ENCODE measurements at regions not wholly inside any gene's neighbourhood (a gene's known extent, or its start where the extent isn't known, plus 50 kb on each side); places are given as distances from the start of the nearest gene placed in this dataset.

DNA sequence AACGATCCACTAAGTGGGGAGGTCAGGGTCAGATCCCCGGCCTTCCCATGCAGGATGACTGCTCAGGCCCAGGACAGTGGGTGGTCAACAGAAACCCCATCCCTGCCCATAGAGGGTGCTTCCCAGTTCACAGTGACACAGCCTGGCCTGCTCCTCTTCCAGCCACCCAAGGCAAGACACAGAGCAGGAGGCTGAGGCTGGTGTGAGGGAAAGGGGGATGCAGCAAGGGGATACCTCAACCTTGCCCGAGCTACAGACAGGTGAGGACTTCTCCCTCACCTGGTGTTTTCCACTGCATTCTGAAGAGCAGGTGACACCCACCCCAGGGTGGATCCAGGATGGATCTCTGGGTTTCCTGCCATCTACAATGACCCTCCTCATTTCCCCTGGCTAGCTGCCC is 106.7 kb downstream of the KIF26A start:
- H3K4me1 ChIP-seq (ENCODE audit: control insufficient read depth in 2 of 2, insufficient read depth in 2 of 2, low read length in 2 of 2): peaks cover 0 to 4% of the 10 kb centered on the region in 2 donors
- DNase-seq (no peak), ATAC-seq (ENCODE audit: low read depth) (no peak)
- peaks cover 4% of the 10 kb centered on the region for H3K27me3 Mint-ChIP-seq
- ChIA-PET CTCF (no interaction called here), POLR2A (no interaction called here)
- H3K27ac Mint-ChIP-seq: no peak overlapping the region
- H3K36me3 ChIP-seq (replicated peaks in 1 of 2; ENCODE audit: control extremely low read depth in 1 of 2, control insufficient read depth in 1 of 2, extremely low read depth in 1 of 2, insufficient read depth in 2 of 2, low read length in 1 of 2): no peaks in the 10 kb centered on the region
- H4K20me1 ChIP-seq (ENCODE audit: control insufficient read depth, insufficient read depth, low read length, poor library complexity, severe bottlenecking): no peaks in the 10 kb centered on the region
- H3K79me2 ChIP-seq (ENCODE audit: control insufficient read depth, insufficient read depth, low read length): no peaks in the 10 kb centered on the region
- peaks cover 5% of the 10 kb centered on the region for H3K4me1 Mint-ChIP-seq
- H3K4me2 ChIP-seq (replicated peaks; ENCODE audit: low read depth, low read length, poor library complexity, severe bottlenecking): no peak overlapping the region
- intact Hi-C loops (cut with micrococcal nuclease): no loop called here
- 58% methylated on average over 3 of the region's 3 CpGs for WGBS (ENCODE audit: insufficient coverage)
- H3K4me3 Mint-ChIP-seq: no peak overlapping the region
- H3K9me3 ChIP-seq (ENCODE audit: control extremely low read depth in 1 of 3, control insufficient read depth in 2 of 3, insufficient read depth in 1 of 3, low read length in 2 of 3): peaks cover 2 to 34% (median 4%) of the 10 kb centered on the region in 3 donors
- H3K27me3 ChIP-seq (replicated peaks in 1 of 4; ENCODE audit: control extremely low read depth in 1 of 4, control insufficient read depth in 3 of 4, insufficient read depth in 4 of 4, low read length in 3 of 4): peaks cover 0 to 7% (median 0%) of the 10 kb centered on the region in 4 experiments
- no peak overlapping the region for H3K4me3 ChIP-seq (ENCODE audit: control extremely low read depth in 1 of 5, extremely low read depth in 1 of 5, insufficient read depth in 1 of 5, low read depth in 2 of 5, low read length in 4 of 5)
- H2AFZ ChIP-seq (ENCODE audit: insufficient read depth, low read depth, low read length, poor library complexity, severe bottlenecking): no peak overlapping the region
- no peak overlapping the region for H3K9ac ChIP-seq (ENCODE audit: low read length)
- TF ChIP-seq, protein P1, sequence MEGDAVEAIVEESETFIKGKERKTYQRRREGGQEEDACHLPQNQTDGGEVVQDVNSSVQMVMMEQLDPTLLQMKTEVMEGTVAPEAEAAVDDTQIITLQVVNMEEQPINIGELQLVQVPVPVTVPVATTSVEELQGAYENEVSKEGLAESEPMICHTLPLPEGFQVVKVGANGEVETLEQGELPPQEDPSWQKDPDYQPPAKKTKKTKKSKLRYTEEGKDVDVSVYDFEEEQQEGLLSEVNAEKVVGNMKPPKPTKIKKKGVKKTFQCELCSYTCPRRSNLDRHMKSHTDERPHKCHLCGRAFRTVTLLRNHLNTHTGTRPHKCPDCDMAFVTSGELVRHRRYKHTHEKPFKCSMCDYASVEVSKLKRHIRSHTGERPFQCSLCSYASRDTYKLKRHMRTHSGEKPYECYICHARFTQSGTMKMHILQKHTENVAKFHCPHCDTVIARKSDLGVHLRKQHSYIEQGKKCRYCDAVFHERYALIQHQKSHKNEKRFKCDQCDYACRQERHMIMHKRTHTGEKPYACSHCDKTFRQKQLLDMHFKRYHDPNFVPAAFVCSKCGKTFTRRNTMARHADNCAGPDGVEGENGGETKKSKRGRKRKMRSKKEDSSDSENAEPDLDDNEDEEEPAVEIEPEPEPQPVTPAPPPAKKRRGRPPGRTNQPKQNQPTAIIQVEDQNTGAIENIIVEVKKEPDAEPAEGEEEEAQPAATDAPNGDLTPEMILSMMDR (IDR thresholded peaks at IDR 0.05): no peak
- TF ChIP-seq EZH2 (IDR thresholded peaks at IDR 0.05; ENCODE audit: borderline replicate concordance, insufficient read depth, low read depth, low read length, poor library complexity, severe bottlenecking): no peak
- H3K9me3 Mint-ChIP-seq (ENCODE audit: insufficient read depth): no peaks in the 10 kb centered on the region
- no peak overlapping the region for H3K27ac ChIP-seq (ENCODE audit: low read length in 2 of 2)

DNA sequence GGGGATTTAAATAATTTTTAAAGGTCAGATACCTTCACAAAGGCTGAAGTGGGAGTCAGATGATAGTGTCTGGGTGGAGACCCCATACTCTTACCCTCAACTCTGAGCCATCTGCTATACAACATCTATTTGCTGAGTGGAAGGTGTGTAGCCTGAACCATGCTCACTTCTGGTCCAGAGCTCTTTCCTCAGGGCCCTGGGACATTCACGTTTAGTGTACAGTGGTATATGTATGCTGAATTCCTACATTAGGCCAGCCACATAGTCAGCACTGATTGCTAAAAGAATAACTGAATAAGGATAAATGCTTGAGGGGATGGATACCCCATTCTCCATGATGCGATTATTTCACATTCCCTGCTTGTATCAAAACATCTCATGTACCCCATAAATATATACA is 107.3 kb downstream of the KIF26A start:
- CTCF ChIA-PET: no interaction called here

More for the DNA sequence above, 107.3 kb downstream of the KIF26A start:
- Histone ChIP-seq H3K9ac (ENCODE audit: low read length) (no peak overlapping the region), H3K9me3 (ENCODE audit: control extremely low read depth in 1 of 3, control insufficient read depth in 2 of 3, insufficient read depth in 1 of 3, low read length in 2 of 3) (peaks cover 2 to 40% (median 4%) of the 10 kb centered on the region in 3 donors), H3K79me2 (ENCODE audit: control insufficient read depth, insufficient read depth, low read length) (no peaks in the 10 kb centered on the region), H3K4me3 (ENCODE audit: control extremely low read depth in 1 of 5, extremely low read depth in 1 of 5, insufficient read depth in 1 of 5, low read depth in 2 of 5, low read length in 4 of 5) (no peak overlapping the region), H3K4me2 (replicated peaks; ENCODE audit: low read depth, low read length, poor library complexity, severe bottlenecking) (no peak overlapping the region), H4K20me1 (ENCODE audit: control insufficient read depth, insufficient read depth, low read length, poor library complexity, severe bottlenecking) (no peaks in the 10 kb centered on the region), H2AFZ (ENCODE audit: insufficient read depth, low read depth, low read length, poor library complexity, severe bottlenecking) (no peak overlapping the region), H3K27me3 (replicated peaks in 1 of 4; ENCODE audit: control extremely low read depth in 1 of 4, control insufficient read depth in 3 of 4, insufficient read depth in 4 of 4, low read length in 3 of 4) (peaks cover 0 to 7% (median 0%) of the 10 kb centered on the region in 4 experiments), H3K4me1 (ENCODE audit: control insufficient read depth in 2 of 2, insufficient read depth in 2 of 2, low read length in 2 of 2) (no peaks in the 10 kb centered on the region), H3K36me3 (replicated peaks in 1 of 2; ENCODE audit: control extremely low read depth in 1 of 2, control insufficient read depth in 1 of 2, extremely low read depth in 1 of 2, insufficient read depth in 2 of 2, low read length in 1 of 2) (no peaks in the 10 kb centered on the region), H3K27ac (ENCODE audit: low read length in 2 of 2) (no peak overlapping the region)
- H3K27me3 Mint-ChIP-seq: peaks cover under 1% of the 10 kb centered on the region
- ATAC-seq (ENCODE audit: low read depth) (no peak), DNase-seq (no peak)
- intact Hi-C loops (cut with micrococcal nuclease): no loop called here
- no peaks in the 10 kb centered on the region for H3K9me3 Mint-ChIP-seq (ENCODE audit: insufficient read depth)
- TF ChIP-seq, protein P1 (IDR thresholded peaks at IDR 0.05): no peak
- TF ChIP-seq EZH2 (IDR thresholded peaks at IDR 0.05; ENCODE audit: borderline replicate concordance, insufficient read depth, low read depth, low read length, poor library complexity, severe bottlenecking): no peak
- no CpG with 5 or more reads among the region's 2 CpGs for WGBS (ENCODE audit: insufficient coverage)
- peaks cover under 1% of the 10 kb centered on the region for H3K4me1 Mint-ChIP-seq
- POLR2A ChIA-PET: no interaction called here
- H3K4me3 Mint-ChIP-seq: no peak overlapping the region
- no peak overlapping the region for H3K27ac Mint-ChIP-seq
